ENCODE measurements at regions not wholly inside any gene's neighbourhood (a gene's known extent, or its start where the extent isn't known, plus 50 kb on each side); places are given as distances from the start of the nearest gene placed in this dataset.

DNA sequence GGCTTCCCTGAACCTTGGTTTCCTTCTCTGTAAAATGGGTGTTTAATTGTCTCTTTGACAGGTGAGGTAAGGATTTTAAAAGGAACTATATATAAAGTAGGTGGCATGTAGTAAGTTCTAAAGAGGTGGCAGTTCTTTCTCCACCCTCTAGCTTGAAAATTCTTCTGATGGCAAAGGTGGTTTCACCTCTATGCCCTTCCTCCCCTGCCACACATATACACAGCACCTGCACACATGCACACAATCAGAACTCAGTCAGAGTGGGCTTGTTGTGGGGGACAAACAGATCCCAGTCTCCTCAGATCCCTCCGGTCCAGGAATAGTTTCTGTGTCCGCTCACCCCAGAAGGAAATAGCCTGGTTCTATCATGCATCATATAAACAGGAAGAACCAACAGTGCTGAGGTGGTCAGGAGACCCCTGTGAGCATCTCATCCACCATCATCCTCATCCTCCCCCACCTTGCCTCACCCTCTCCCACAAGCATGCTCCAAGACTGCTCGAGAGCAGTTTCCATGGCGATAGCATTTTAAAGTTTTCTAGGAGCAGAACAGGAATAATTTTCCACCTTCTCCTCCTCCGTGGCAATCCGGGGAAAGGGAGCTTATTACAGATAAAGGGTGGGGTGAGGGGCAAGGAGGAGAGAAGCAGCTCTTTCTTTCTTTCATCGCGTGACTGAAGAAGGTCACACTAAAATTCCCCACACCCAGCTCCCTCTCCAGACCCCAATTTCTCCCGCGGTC lies 123.6 kb downstream of the CHST1 start:
- Histone ChIP-seq H3K9me3 (ENCODE audit: control insufficient read depth, insufficient read depth, low read length) (no peaks in the 10 kb centered on the region), H3K4me1 (ENCODE audit: control insufficient read depth, insufficient read depth, low read length) (no peaks in the 10 kb centered on the region), H3K27ac (ENCODE audit: low read length) (no peak overlapping the region), H3K36me3 (ENCODE audit: control insufficient read depth, insufficient read depth, low read length) (no peaks in the 10 kb centered on the region), H3K4me3 (ENCODE audit: low read length) (no peak overlapping the region), H3K27me3 (ENCODE audit: control insufficient read depth, insufficient read depth, low read length) (no peaks in the 10 kb centered on the region)
- Mint-ChIP-seq H3K27ac (no peak overlapping the region), H3K27me3 (ENCODE audit: low read depth in 2 of 2) (peaks cover 14 to 26% of the 10 kb centered on the region in 2 donors), H3K36me3 (no peaks in the 10 kb centered on the region), H3K9me3 (no peaks in the 10 kb centered on the region), H3K4me3 (no peak overlapping the region), H3K4me1 (no peaks in the 10 kb centered on the region)
- intact Hi-C loops (cut with micrococcal nuclease) = no loop called here
- WGBS (ENCODE audit: insufficient coverage) = 69% methylated on average over 4 of the region's 10 CpGs
- no peak for DNase-seq
- TF ChIP-seq, protein P1, sequence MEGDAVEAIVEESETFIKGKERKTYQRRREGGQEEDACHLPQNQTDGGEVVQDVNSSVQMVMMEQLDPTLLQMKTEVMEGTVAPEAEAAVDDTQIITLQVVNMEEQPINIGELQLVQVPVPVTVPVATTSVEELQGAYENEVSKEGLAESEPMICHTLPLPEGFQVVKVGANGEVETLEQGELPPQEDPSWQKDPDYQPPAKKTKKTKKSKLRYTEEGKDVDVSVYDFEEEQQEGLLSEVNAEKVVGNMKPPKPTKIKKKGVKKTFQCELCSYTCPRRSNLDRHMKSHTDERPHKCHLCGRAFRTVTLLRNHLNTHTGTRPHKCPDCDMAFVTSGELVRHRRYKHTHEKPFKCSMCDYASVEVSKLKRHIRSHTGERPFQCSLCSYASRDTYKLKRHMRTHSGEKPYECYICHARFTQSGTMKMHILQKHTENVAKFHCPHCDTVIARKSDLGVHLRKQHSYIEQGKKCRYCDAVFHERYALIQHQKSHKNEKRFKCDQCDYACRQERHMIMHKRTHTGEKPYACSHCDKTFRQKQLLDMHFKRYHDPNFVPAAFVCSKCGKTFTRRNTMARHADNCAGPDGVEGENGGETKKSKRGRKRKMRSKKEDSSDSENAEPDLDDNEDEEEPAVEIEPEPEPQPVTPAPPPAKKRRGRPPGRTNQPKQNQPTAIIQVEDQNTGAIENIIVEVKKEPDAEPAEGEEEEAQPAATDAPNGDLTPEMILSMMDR (IDR thresholded peaks at IDR 0.05) = no peak
- ATAC-seq = no peak

DNA sequence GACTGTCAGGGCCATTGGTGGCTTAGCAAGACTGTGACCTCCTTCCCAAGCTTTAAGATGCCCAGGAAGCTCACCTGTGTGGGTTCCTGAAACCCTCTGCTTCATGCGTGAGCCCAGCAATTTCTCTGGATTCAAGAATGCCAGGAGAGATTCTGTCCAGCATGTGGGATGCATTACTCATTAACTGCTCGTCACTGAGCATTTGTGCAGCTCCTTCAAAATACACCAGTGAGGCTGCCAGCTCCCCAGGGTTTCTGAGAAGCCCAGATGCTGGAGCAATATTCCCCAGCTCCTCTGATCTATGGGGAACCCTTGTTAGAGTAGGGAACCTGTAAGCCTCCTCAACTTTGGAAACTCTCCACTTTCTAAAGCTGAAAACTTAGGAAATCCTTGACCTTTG lies 126.5 kb downstream of the CHST1 start:
- H3K4me1 Mint-ChIP-seq = no peaks in the 10 kb centered on the region
- H3K27me3 ChIP-seq (ENCODE audit: control insufficient read depth, insufficient read depth, low read length) = no peaks in the 10 kb centered on the region
- H3K27ac Mint-ChIP-seq = no peak overlapping the region
- H3K4me3 ChIP-seq (ENCODE audit: low read length) = no peak overlapping the region
- H3K9me3 Mint-ChIP-seq = no peaks in the 10 kb centered on the region
- TF ChIP-seq, protein P1 (IDR thresholded peaks at IDR 0.05) = no peak
- H3K36me3 ChIP-seq (ENCODE audit: control insufficient read depth, insufficient read depth, low read length) = no peaks in the 10 kb centered on the region
- 73% methylated on average over 2 of the region's 2 CpGs for WGBS (ENCODE audit: insufficient coverage)
- ATAC-seq (no peak), DNase-seq (no peak)
- peaks cover 18 to 35% of the 10 kb centered on the region in 2 donors for H3K27me3 Mint-ChIP-seq (ENCODE audit: low read depth in 2 of 2)
- H3K4me1 ChIP-seq (ENCODE audit: control insufficient read depth, insufficient read depth, low read length) = no peaks in the 10 kb centered on the region
- intact Hi-C loops (cut with micrococcal nuclease) = no loop called here
- no peaks in the 10 kb centered on the region for H3K36me3 Mint-ChIP-seq
- no peak overlapping the region for H3K27ac ChIP-seq (ENCODE audit: low read length)
- no peaks in the 10 kb centered on the region for H3K9me3 ChIP-seq (ENCODE audit: control insufficient read depth, insufficient read depth, low read length)
- no peak overlapping the region for H3K4me3 Mint-ChIP-seq

DNA sequence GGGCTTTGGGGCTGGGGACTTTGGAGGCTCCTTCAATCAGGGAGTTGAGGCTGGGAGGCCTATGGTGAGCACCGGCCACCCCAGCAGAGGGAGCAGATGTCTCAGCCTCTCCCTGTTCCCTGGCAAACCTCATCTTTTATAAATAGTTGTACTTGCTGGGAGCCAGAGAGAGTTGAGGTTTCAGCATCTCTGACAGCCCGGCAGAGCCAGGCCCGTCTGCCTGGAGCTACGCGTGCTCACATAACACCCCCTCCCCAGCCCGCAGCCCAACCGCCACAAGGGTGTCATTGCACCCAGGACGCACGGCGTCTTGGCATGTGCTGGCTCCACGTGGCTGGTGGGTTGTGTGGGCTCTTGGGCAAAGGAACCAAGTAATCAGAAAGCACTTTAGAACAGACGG lies 127.1 kb downstream of the CHST1 start:
- ATAC-seq = no peak
- peaks cover 19 to 30% of the 10 kb centered on the region in 2 donors for H3K27me3 Mint-ChIP-seq (ENCODE audit: low read depth in 2 of 2)
- H3K9me3 Mint-ChIP-seq = no peaks in the 10 kb centered on the region
- no peaks in the 10 kb centered on the region for H3K9me3 ChIP-seq (ENCODE audit: control insufficient read depth, insufficient read depth, low read length)
- no peaks in the 10 kb centered on the region for H3K36me3 Mint-ChIP-seq
- H3K4me1 Mint-ChIP-seq = no peaks in the 10 kb centered on the region
- H3K27ac ChIP-seq (ENCODE audit: low read length) = no peak overlapping the region
- no peaks in the 10 kb centered on the region for H3K4me1 ChIP-seq (ENCODE audit: control insufficient read depth, insufficient read depth, low read length)
- H3K4me3 ChIP-seq (ENCODE audit: low read length) = no peak overlapping the region
- H3K27me3 ChIP-seq (ENCODE audit: control insufficient read depth, insufficient read depth, low read length) = no peaks in the 10 kb centered on the region
- TF ChIP-seq, protein P1 (IDR thresholded peaks at IDR 0.05) = no peak
- H3K4me3 Mint-ChIP-seq = no peak overlapping the region
- no peak for DNase-seq
- H3K36me3 ChIP-seq (ENCODE audit: control insufficient read depth, insufficient read depth, low read length) = no peaks in the 10 kb centered on the region
- WGBS (ENCODE audit: insufficient coverage) = 74% methylated on average over 11 of the region's 12 CpGs
- intact Hi-C loops (cut with micrococcal nuclease) = no loop called here
- H3K27ac Mint-ChIP-seq = no peak overlapping the region

DNA sequence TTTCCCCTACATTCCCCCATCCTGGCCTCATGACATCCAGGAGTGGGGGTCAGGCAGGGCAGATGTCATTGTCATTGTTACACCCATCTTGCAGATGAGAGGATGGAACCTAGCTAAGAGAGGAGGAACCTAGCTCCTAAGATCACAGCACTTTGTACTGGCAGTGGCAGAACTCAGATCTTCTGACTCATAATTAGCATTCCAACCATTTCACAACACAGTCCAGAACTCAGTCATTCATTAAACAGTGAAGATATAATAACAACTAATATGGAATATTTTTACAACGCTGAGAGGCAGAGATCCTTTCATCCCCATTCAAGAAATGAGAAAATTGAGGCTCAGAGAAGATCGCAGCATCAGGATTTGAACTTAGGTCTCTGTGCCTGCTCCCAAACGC lies 127.8 kb downstream of the CHST1 start:
- 69% methylated on average over 3 of the region's 3 CpGs for WGBS (ENCODE audit: insufficient coverage)
- Mint-ChIP-seq H3K36me3 (no peaks in the 10 kb centered on the region), H3K27ac (no peak overlapping the region), H3K4me1 (no peaks in the 10 kb centered on the region), H3K4me3 (no peak overlapping the region), H3K27me3 (ENCODE audit: low read depth in 2 of 2) (peaks cover 20 to 30% of the 10 kb centered on the region in 2 donors), H3K9me3 (no peaks in the 10 kb centered on the region)
- TF ChIP-seq, protein P1 (IDR thresholded peaks at IDR 0.05) = no peak
- Histone ChIP-seq H3K27ac (ENCODE audit: low read length) (no peak overlapping the region), H3K4me3 (ENCODE audit: low read length) (no peak overlapping the region), H3K27me3 (ENCODE audit: control insufficient read depth, insufficient read depth, low read length) (no peaks in the 10 kb centered on the region), H3K36me3 (ENCODE audit: control insufficient read depth, insufficient read depth, low read length) (no peaks in the 10 kb centered on the region), H3K4me1 (ENCODE audit: control insufficient read depth, insufficient read depth, low read length) (no peaks in the 10 kb centered on the region), H3K9me3 (ENCODE audit: control insufficient read depth, insufficient read depth, low read length) (no peaks in the 10 kb centered on the region)
- intact Hi-C loops (cut with micrococcal nuclease) = no loop called here
- DNase-seq (no peak), ATAC-seq (no peak)

Measured in natural killer cell (primary cell).